HepG2 (cell line): ENCODE measurements at regions not wholly inside any gene's neighbourhood (a gene's known extent, or its start where the extent isn't known, plus 50 kb on each side); places are given as distances from the start of the nearest gene placed in this dataset.

Source experiments
- ATAC-seq: fragments of 200-7000 bp; cut with Tn5 transposase; 3 replicates; pipeline ENCODE4 v1.9.1; 2020; ENCODE audit warnings: mild to moderate bottlenecking, moderate library complexity
- BruUV-seq: library from RNA; stranded (reverse); fragments of 400-500 nt; replicated peaks from 2 replicates; lab custom pipeline; 2021; lab: Mats Ljungman, UMichigan
- CTCF ChIA-PET: fragments of 300-600 bp; formaldehyde crosslinking; extraction: SDS; loops from one replicate; lab custom pipeline; 2021; ENCODE audit warnings: low total read pairs, inconsistent platforms, low intra/inter-chr PET ratio; lab: Yijun Ruan, JAX
- POLR2A ChIA-PET: fragments of 350-600 bp; sonication (Branson Sonifier 250); formaldehyde crosslinking; loops from one replicate; lab custom pipeline; 2020; ENCODE audit warnings: antibody characterized with exemption, inconsistent platforms; lab: Yijun Ruan, JAX
- DNase-seq: peaks from one replicate; pipeline ENCODE4 v3.0.0-alpha.2; 2015; ENCODE audit warnings: low spot score
- FAIRE-seq: peaks from 3 replicates; lab custom pipeline; 2011; peaks lifted over from hg19 to GRCh38; lab: Jason Lieb, UNC
- H2AFZ ChIP-seq: one replicate; pipeline ENCODE4 v1.6.1; 2011; ENCODE audit warnings: low read length, inconsistent platforms
- H3K27ac ChIP-seq: fragments of 300-600 bp; 3 replicates; pipeline ENCODE4 v1.8.0; 2011; ENCODE audit warnings: mixed run types, mild to moderate bottlenecking, mixed read lengths, low read length, inconsistent platforms; ENCODE audit not compliant: insufficient read depth; ENCODE audit errors: extremely low read length
- H3K27me3 ChIP-seq, 2 experiments: fragments of 200-600 bp in 1 of 2; 2 replicates in 1 of 2; 3 replicates in 1 of 2; pipeline versions ENCODE4 v1.6.0 to v1.8.0; 2011; ENCODE audit warnings: low read length in 2 of 2, mild to moderate bottlenecking in 2 of 2, moderate library complexity in 2 of 2, inconsistent platforms in 1 of 2; ENCODE audit not compliant: insufficient read depth in 2 of 2, control insufficient read depth in 1 of 2
- H3K36me3 ChIP-seq, 2 experiments: fragments of 200-600 bp in 1 of 2; replicated peaks in 1 of 2; 2 replicates in 1 of 2; 3 replicates in 1 of 2; pipeline versions ENCODE4 v1.5.1 to v1.8.0; 2011; ENCODE audit warnings: low read length in 2 of 2, inconsistent platforms in 1 of 2; ENCODE audit not compliant: insufficient read depth in 2 of 2, control insufficient read depth in 1 of 2
- H3K4me1 ChIP-seq: 2 replicates; pipeline ENCODE4 v1.5.1; 2012; ENCODE audit warnings: low read length, inconsistent platforms; ENCODE audit not compliant: insufficient read depth
- H3K4me2 ChIP-seq: 2 replicates; pipeline ENCODE4 v1.6.0; 2011; ENCODE audit warnings: low read depth, low read length, inconsistent platforms
- H3K4me3 ChIP-seq, 3 experiments: fragments of 200-600 bp in 1 of 3; sonication (generic), shearing (Covaris generic) in 1 of 3; replicated peaks in 1 of 3; 2 replicates each; pipeline ENCODE4 v1.5.1; 2011 to 2016; ENCODE audit warnings: low read length in 3 of 3, inconsistent platforms in 2 of 3, low read depth in 2 of 3, mild to moderate bottlenecking in 2 of 3, control low read depth in 1 of 3, mixed read lengths in 1 of 3; ENCODE audit not compliant: insufficient read depth in 1 of 3
- H3K79me2 ChIP-seq: one replicate; pipeline ENCODE4 v1.6.1; 2011; ENCODE audit warnings: low read length, inconsistent platforms; ENCODE audit not compliant: insufficient read depth
- H3K9ac ChIP-seq: 2 replicates; pipeline ENCODE4 v1.6.0; 2011; ENCODE audit warnings: mild to moderate bottlenecking, low read depth, low read length, inconsistent platforms; ENCODE audit not compliant: insufficient read depth
- H3K9me3 ChIP-seq: 2 replicates; pipeline ENCODE4 v1.5.1; 2012; ENCODE audit warnings: mild to moderate bottlenecking, low read length
- H4K20me1 ChIP-seq: 2 replicates; pipeline ENCODE4 v1.6.0; 2011; ENCODE audit warnings: inconsistent platforms, mild to moderate bottlenecking, low read length, moderate library complexity; ENCODE audit not compliant: insufficient read depth
- AGO2 ChIP-seq: fragments of 200-400 bp; formaldehyde crosslinking; optimal IDR thresholded peaks from 2 replicates; pipeline ENCODE3; 2017; ENCODE audit warnings: mild to moderate bottlenecking, low read depth, low read length, moderate library complexity
- ARHGAP35 ChIP-seq: sonication (generic); formaldehyde crosslinking; IDR thresholded peaks from 2 replicates; pipeline ENCODE4 v1.9.0; 2022; ENCODE audit warnings: mild to moderate bottlenecking, inconsistent platforms, moderate library complexity, missing genetic modification reagents, borderline replicate concordance
- CBX5 ChIP-seq: sonication (generic); formaldehyde crosslinking; IDR thresholded peaks from 2 replicates; pipeline ENCODE4 v1.4.0; 2020; ENCODE audit warnings: missing genetic modification reagents, borderline replicate concordance
- KLF11 ChIP-seq: IDR thresholded peaks from 2 replicates; pipeline ENCODE4 v1.6.1; 2016; ENCODE audit warnings: missing compliant biosample characterization
- ZNF124 ChIP-seq: sonication (generic); formaldehyde crosslinking; IDR thresholded peaks from 2 replicates; pipeline ENCODE4 v1.4.0; 2020; ENCODE audit warnings: missing genetic modification reagents
- ZNF367 ChIP-seq: sonication (generic); formaldehyde crosslinking; IDR thresholded peaks from 2 replicates; pipeline ENCODE4 v1.4.0; 2020; ENCODE audit warnings: missing genetic modification reagents, borderline replicate concordance
- ZNF382 ChIP-seq: sonication (generic); formaldehyde crosslinking; IDR thresholded peaks from 2 replicates; pipeline ENCODE4 v1.5.0; 2020; ENCODE audit warnings: missing genetic modification reagents, mild to moderate bottlenecking, borderline replicate concordance
- ZNF572 ChIP-seq: sonication (generic); formaldehyde crosslinking; IDR thresholded peaks from 2 replicates; pipeline ENCODE4 v1.5.1; 2020; ENCODE audit warnings: mild to moderate bottlenecking, missing genetic modification reagents
- ZNF792 ChIP-seq: IDR thresholded peaks from 2 replicates; pipeline ENCODE4 v1.6.1; 2016
- WGBS: methylation state at CpG from one replicate; pipeline ENCODE4 v1.1.6; 2017; ENCODE audit warnings: low lambda C conversion rate; 5-methylcytosine and 5-hydroxymethylcytosine counted together
- in situ Hi-C: cut with HindIII; loops from 2 replicates; pipeline ENCODE4 v1.10.0; 2017; ENCODE audit warnings: low pct_unique_long_range_greater_than_20kb; ENCODE audit not compliant: extremely low pct_ligation_motif_present
- intact Hi-C: fragments of 100-400 bp; cut with micrococcal nuclease; formaldehyde crosslinking; loops from one replicate; pipeline ENCODE4 v1.10.0; 2022; ENCODE audit not compliant: unreplicated experiment
- TF ChIP-seq, protein P1 (sequence below): sonication (generic); formaldehyde crosslinking; conservative IDR thresholded peaks from 2 replicates; pipeline ENCODE4 v1.8.1; 2023; ENCODE audit warnings: missing genetic modification reagents

DNA sequence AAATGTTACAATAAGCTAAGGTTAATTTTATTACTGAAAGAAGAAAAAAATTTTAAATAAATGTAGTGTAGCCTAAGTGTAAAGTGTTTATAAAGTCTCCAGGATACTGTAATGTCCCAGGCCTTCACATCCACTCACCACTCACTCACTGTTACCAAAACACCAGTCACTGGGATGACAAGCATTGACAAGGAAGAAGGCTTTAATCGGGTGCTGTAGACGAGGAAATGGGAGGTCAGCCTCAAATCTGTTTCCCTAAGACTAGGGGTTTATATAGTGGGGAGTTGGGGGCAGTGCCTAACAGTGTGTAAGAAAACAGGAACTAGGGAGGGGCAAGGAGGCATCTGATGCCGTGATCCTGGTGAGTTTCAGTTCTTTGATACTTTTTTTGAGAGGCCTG is 69.4 kb downstream of the CHRM3 start:
- no TSS peak for BruUV-seq
- H3K9me3 ChIP-seq, result peaks cover 73% of the 10 kb centered on the region
- no peak overlapping the region for H2AFZ ChIP-seq
- no peak overlapping the region for H3K27ac ChIP-seq
- H3K4me2 ChIP-seq, result no peak overlapping the region
- H3K4me1 ChIP-seq, result no peaks in the 10 kb centered on the region
- no peaks in the 10 kb centered on the region for H3K36me3 ChIP-seq
- FAIRE-seq, result no peak
- no peaks in the 10 kb centered on the region for H3K79me2 ChIP-seq
- H3K9ac ChIP-seq, result no peak overlapping the region
- TF ChIP-seq AGO2, result no peak
- TF ChIP-seq ZNF124 (CRISPR knock-in tag), result peak; percentile 99
- no peak for TF ChIP-seq CBX5 (CRISPR knock-in tag)
- no peak for ATAC-seq
- CTCF ChIA-PET, result no interaction called here
- no peak for DNase-seq
- intact Hi-C loops, result no loop called here
- 7% methylated on average over 3 of the region's 3 CpGs for WGBS
- H3K27me3 ChIP-seq, result no peaks in the 10 kb centered on the region
- no peak overlapping the region for H3K4me3 ChIP-seq
- in situ Hi-C loops, result no loop called here
- POLR2A ChIA-PET, result no interaction called here
- no peaks in the 10 kb centered on the region for H4K20me1 ChIP-seq

DNA sequence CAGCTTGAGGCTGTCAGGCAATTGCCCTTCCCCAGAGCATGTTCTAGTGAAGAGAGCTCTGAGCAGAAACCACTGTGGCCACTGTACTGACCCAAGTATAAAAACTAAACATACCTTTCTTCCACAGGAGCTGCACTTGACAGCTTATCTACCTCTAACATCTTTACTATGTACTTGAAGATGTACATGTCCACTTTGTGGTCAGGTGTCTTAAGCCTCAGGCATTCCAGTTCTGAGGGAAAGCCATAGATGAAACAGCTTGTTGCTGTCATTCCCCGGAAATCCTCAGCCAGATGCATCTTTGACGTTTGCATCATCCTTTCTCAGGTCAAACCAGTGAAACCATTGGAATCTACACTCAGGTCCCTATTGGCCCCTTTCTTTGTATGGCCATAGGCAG is 70.4 kb downstream of the CHRM3 start:
- Histone ChIP-seq H3K9me3 (peaks cover 78% of the 10 kb centered on the region), H3K4me2 (no peak overlapping the region), H2AFZ (no peak overlapping the region), H3K36me3 (no peaks in the 10 kb centered on the region), H3K27me3 (no peaks in the 10 kb centered on the region), H3K27ac (no peak overlapping the region), H3K4me3 (no peak overlapping the region), H4K20me1 (no peaks in the 10 kb centered on the region), H3K4me1 (no peaks in the 10 kb centered on the region), H3K9ac (no peak overlapping the region), H3K79me2 (no peaks in the 10 kb centered on the region)
- TF ChIP-seq ZNF572 (CRISPR knock-in tag) (no peak), ZNF367 (CRISPR knock-in tag) (no peak), ZNF124 (CRISPR knock-in tag) (no peak), ZNF382 (CRISPR knock-in tag) (no peak), KLF11 (CRISPR knock-in tag) (no peak), ARHGAP35 (CRISPR knock-in tag) (no peak), ZNF792 (CRISPR knock-in tag) (no peak)
- TF ChIP-seq, protein P1, sequence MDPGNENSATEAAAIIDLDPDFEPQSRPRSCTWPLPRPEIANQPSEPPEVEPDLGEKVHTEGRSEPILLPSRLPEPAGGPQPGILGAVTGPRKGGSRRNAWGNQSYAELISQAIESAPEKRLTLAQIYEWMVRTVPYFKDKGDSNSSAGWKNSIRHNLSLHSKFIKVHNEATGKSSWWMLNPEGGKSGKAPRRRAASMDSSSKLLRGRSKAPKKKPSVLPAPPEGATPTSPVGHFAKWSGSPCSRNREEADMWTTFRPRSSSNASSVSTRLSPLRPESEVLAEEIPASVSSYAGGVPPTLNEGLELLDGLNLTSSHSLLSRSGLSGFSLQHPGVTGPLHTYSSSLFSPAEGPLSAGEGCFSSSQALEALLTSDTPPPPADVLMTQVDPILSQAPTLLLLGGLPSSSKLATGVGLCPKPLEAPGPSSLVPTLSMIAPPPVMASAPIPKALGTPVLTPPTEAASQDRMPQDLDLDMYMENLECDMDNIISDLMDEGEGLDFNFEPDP (CRISPR knock-in tag), result no peak
- DNase-seq, result no peak
- CTCF ChIA-PET, result no interaction called here
- no TSS peak for BruUV-seq
- in situ Hi-C loops (no loop called here), intact Hi-C loops (no loop called here)
- POLR2A ChIA-PET, result no interaction called here
- FAIRE-seq, result no peak
- 18% methylated on average over 2 of the region's 2 CpGs for WGBS
- no peak for ATAC-seq
